A549 (cell line): ENCODE measurements at regions not wholly inside any gene's neighbourhood (a gene's known extent, or its start where the extent isn't known, plus 50 kb on each side); places are given as distances from the start of the nearest gene placed in this dataset.

Source experiments
- ATAC-seq, 2 experiments: fragments of 200-7000 bp in 1 of 2; fragments of >200 bp in 1 of 2; cut with Nextera tagmentation in 1 of 2; cut with Tn5 transposase in 1 of 2; 3 replicates each; pipeline versions ENCODE4 v1.8.0 to v1.9.1; 2018 to 2020; ENCODE audit warnings: mild to moderate bottlenecking in 1 of 2, moderate library complexity in 1 of 2
- CTCF ChIA-PET: fragments of 300-600 bp; sonication (Branson Sonifier 250); formaldehyde crosslinking; extraction: SDS; loops from one replicate; lab custom pipeline; 2021; ENCODE audit warnings: antibody characterized with exemption, inconsistent platforms; lab: Yijun Ruan, JAX
- POLR2A ChIA-PET: fragments of 350-600 bp; formaldehyde crosslinking; extraction: SDS; loops from one replicate; lab custom pipeline; 2021; ENCODE audit warnings: antibody characterized with exemption, inconsistent platforms; lab: Yijun Ruan, JAX
- DNase-seq, 2 experiments: peaks; one replicate each; pipeline versions ENCODE4 v3.0.0 to v3.0.0-alpha.2; 2011 to 2016; ENCODE audit warnings: low read depth in 1 of 2, low spot score in 1 of 2
- FAIRE-seq: peaks from 2 replicates; lab custom pipeline; 2011; peaks lifted over from hg19 to GRCh38; lab: Jason Lieb, UNC
- H3K27ac ChIP-seq, 2 experiments: fragments of >200 bp; sonication (Bioruptor Twin); formaldehyde crosslinking; 3 replicates each; pipeline ENCODE4 v1.5.1; 2016 to 2017
- H3K4me1 ChIP-seq: fragments of >200 bp; sonication (Bioruptor Twin); formaldehyde crosslinking; 3 replicates; pipeline ENCODE4 v1.6.1; 2016
- H3K4me2 ChIP-seq: fragments of >200 bp; sonication (Bioruptor Twin); formaldehyde crosslinking; 3 replicates; pipeline ENCODE4 v1.6.1; 2016
- H3K4me3 ChIP-seq: fragments of >200 bp; sonication (Bioruptor Twin); formaldehyde crosslinking; 3 replicates; pipeline ENCODE4 v1.5.1; 2016
- H3K9me3 ChIP-seq: fragments of >200 bp; sonication (Bioruptor Twin); formaldehyde crosslinking; 3 replicates; pipeline ENCODE4 v1.6.1; 2016
- ATOH8 ChIP-seq: fragments of 250-450 bp; sonication (Bioruptor Pico); IDR thresholded peaks from 2 replicates; pipeline ENCODE4 v1.5.0; 2020; ENCODE audit warnings: low read depth, mild to moderate bottlenecking, moderate library complexity
- BHLHE40 ChIP-seq: IDR thresholded peaks from 2 replicates; pipeline ENCODE4 v1.6.1; 2012; ENCODE audit warnings: low read depth, low read length, inconsistent platforms
- CBX2 ChIP-seq: fragments of 200-600 bp; sonication (generic); IDR thresholded peaks from 2 replicates; pipeline ENCODE4 v1.6.1; 2016; ENCODE audit warnings: low read depth, mild to moderate bottlenecking, borderline replicate concordance
- CBX8 ChIP-seq: fragments of 200-600 bp; sonication (generic); IDR thresholded peaks from 2 replicates; pipeline ENCODE4 v1.6.1; 2016
- CHD2 ChIP-seq: fragments of 150-350 bp; IDR thresholded peaks from 2 replicates; pipeline ENCODE4 v1.6.1; 2014; ENCODE audit warnings: low read length; ENCODE audit not compliant: partially characterized antibody
- EHF ChIP-seq: fragments of 250-450 bp; sonication (Bioruptor Pico); IDR thresholded peaks from 2 replicates; pipeline ENCODE4 v1.5.0; 2020; ENCODE audit warnings: mild to moderate bottlenecking
- EP300 ChIP-seq, 2 experiments: fragments of >200 bp; sonication (Bioruptor Twin); formaldehyde crosslinking; IDR thresholded peaks; 2 replicates in 1 of 2; 3 replicates in 1 of 2; pipeline ENCODE4 v1.6.1; 2016 to 2017
- GATA3 ChIP-seq: IDR thresholded peaks from 2 replicates; pipeline ENCODE4 v1.6.1; 2012; ENCODE audit warnings: borderline replicate concordance
- HEYL ChIP-seq: fragments of 250-450 bp; sonication (Bioruptor Pico); IDR thresholded peaks from 2 replicates; pipeline ENCODE4 v1.8.0; 2021; ENCODE audit warnings: mild to moderate bottlenecking, moderate library complexity
- HOXB13 ChIP-seq: fragments of 250-450 bp; sonication (Bioruptor Pico); IDR thresholded peaks from 2 replicates; pipeline ENCODE4 v1.5.0; 2020; ENCODE audit warnings: low read depth, mild to moderate bottlenecking, moderate library complexity
- HOXB5 ChIP-seq: fragments of 250-450 bp; sonication (Bioruptor Pico); IDR thresholded peaks from 2 replicates; pipeline ENCODE4 v1.5.0; 2020; ENCODE audit warnings: mild to moderate bottlenecking, moderate library complexity
- JUN ChIP-seq, 2 experiments: fragments of >200 bp; sonication (Bioruptor Twin); formaldehyde crosslinking; IDR thresholded peaks; 2 replicates in 1 of 2; 3 replicates in 1 of 2; pipeline ENCODE4 v1.6.1; 2016 to 2017
- MYC ChIP-seq: IDR thresholded peaks from 2 replicates; pipeline ENCODE4 v1.6.1; 2012; ENCODE audit warnings: mild to moderate bottlenecking, inconsistent platforms, low read length, improper control_type of control experiment, borderline replicate concordance
- NPAS2 ChIP-seq: fragments of 250-450 bp; sonication (Bioruptor Pico); IDR thresholded peaks from 2 replicates; pipeline ENCODE4 v1.8.0; 2022; ENCODE audit warnings: mild to moderate bottlenecking, moderate library complexity, borderline replicate concordance
- POLR2A ChIP-seq: IDR thresholded peaks from 2 replicates; pipeline ENCODE4 v1.6.1; 2012; ENCODE audit warnings: mild to moderate bottlenecking, low read length
- RNF2 ChIP-seq: fragments of 200-600 bp; sonication (generic); IDR thresholded peaks from 2 replicates; pipeline ENCODE4 v1.6.1; 2016; ENCODE audit warnings: low read depth, mild to moderate bottlenecking, antibody characterized with exemption, moderate library complexity, borderline replicate concordance
- SREBF2 ChIP-seq: fragments of 450-650 bp; IDR thresholded peaks from 2 replicates; pipeline ENCODE4 v1.6.1; 2014; ENCODE audit warnings: mild to moderate bottlenecking, moderate library complexity
- TFCP2L1 ChIP-seq: fragments of 250-450 bp; sonication (Bioruptor Pico); IDR thresholded peaks from 2 replicates; pipeline ENCODE4 v1.5.0; 2021; ENCODE audit warnings: mild to moderate bottlenecking
- ZFP36 ChIP-seq: fragments of 450-650 bp; IDR thresholded peaks from 2 replicates; pipeline ENCODE4 v1.6.1; 2014; ENCODE audit warnings: borderline replicate concordance; ENCODE audit not compliant: partially characterized antibody
- ZSCAN20 ChIP-seq: fragments of 250-450 bp; sonication (Bioruptor Pico); IDR thresholded peaks from 2 replicates; pipeline ENCODE4 v1.8.0; 2022; ENCODE audit warnings: mild to moderate bottlenecking, moderate library complexity
- WGBS: methylation state at CpG from one replicate; pipeline ENCODE4 v1.1.6; 2017; ENCODE audit errors: missing lambda C conversion rate; 5-methylcytosine and 5-hydroxymethylcytosine counted together
- TF ChIP-seq, protein P1 (sequence below): IDR thresholded peaks from 2 replicates; pipeline ENCODE4 v1.6.1; 2012; ENCODE audit warnings: low read depth, borderline replicate concordance
- TF ChIP-seq, protein P2 (sequence below): IDR thresholded peaks from 2 replicates; pipeline ENCODE4 v1.6.1; 2012
- TF ChIP-seq, protein P3 (sequence below): fragments of 200-600 bp; sonication (generic); IDR thresholded peaks from 2 replicates; pipeline ENCODE4 v1.6.1; 2016; ENCODE audit warnings: antibody characterized with exemption, mild to moderate bottlenecking, moderate library complexity
- TF ChIP-seq, protein P4 (sequence below): fragments of >200 bp; sonication (Bioruptor Twin); formaldehyde crosslinking; IDR thresholded peaks from 2 replicates; pipeline ENCODE4 v1.6.1; 2016

DNA sequence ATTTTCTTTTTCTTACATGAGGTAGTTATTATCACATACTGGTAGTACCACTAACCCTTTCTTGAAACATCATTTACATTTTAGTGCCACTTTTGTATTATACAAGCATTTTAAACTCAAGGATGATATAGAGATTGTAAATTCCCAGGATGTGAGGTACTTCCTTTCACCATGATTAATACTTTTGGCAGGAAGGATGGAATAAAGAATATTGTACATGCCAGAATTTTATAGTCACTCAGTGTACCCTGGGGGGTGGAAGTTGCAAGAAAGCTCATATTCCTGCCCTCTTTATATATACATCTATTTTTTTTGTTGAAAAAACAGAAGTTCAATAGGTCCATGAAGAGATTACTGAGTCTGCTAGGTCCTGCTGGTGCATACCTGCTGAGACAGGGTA is 141.0 kb upstream of the PLSCR5 start:
- no peak for TF ChIP-seq GATA3
- TF ChIP-seq, protein P1, sequence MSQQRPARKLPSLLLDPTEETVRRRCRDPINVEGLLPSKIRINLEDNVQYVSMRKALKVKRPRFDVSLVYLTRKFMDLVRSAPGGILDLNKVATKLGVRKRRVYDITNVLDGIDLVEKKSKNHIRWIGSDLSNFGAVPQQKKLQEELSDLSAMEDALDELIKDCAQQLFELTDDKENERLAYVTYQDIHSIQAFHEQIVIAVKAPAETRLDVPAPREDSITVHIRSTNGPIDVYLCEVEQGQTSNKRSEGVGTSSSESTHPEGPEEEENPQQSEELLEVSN, result no peak
- TF ChIP-seq POLR2A, result no peak
- TF ChIP-seq RNF2, result no peak
- TF ChIP-seq BHLHE40, result no peak
- TF ChIP-seq, protein P2, sequence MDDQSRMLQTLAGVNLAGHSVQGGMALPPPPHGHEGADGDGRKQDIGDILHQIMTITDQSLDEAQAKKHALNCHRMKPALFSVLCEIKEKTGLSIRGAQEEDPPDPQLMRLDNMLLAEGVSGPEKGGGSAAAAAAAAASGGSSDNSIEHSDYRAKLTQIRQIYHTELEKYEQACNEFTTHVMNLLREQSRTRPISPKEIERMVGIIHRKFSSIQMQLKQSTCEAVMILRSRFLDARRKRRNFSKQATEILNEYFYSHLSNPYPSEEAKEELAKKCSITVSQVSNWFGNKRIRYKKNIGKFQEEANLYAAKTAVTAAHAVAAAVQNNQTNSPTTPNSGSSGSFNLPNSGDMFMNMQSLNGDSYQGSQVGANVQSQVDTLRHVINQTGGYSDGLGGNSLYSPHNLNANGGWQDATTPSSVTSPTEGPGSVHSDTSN, result no peak
- no peak for TF ChIP-seq HEYL (CRISPR knock-in tag)

DNA sequence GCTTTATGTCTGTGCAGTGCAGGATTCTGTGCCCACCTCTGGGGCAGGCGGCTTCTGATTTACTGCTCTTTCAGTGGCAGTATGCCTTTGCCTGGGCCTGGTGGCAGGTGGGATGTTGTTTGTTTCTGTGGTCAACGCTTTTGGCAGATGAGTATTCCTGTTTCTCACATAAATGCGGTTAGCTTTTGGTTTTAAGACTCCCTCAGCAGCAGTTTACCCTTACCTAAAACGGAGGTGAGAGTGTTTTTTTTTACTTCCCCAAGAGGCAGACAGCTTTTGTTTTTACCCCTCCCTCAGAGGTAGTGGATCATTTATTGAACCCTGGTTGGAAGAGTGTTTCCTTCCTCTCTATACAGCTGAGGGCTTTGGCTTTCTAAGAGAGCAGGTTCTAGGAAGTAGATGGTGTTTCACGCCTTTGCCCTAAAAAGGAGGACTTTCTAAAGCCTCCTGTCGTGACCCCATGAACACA is 134.1 kb upstream of the PLSCR5 start:
- WGBS, result 27% methylated on average over 6 of the region's 6 CpGs
- ChIA-PET CTCF (interaction anchor here (0.7 kb wide), 1 partner anchor 280 kb away, joined by 3 read pairs; no protein-coding TSS in a partner anchor), POLR2A (no interaction called here)
- FAIRE-seq, result no peak
- Histone ChIP-seq H3K9me3 (no peaks in the 10 kb centered on the region), H3K4me3 (no peak overlapping the region), H3K4me1 (no peaks in the 10 kb centered on the region), H3K27ac (no peak overlapping the region), H3K4me2 (no peak overlapping the region)
- no peak for ATAC-seq
- DNase-seq, result no peak
- TF ChIP-seq BHLHE40 (no peak), NPAS2 (no peak), RNF2 (no peak), ZFP36 (no peak), EP300 (IDR thresholded peaks at IDR 0.05) (no peak), ATOH8 (CRISPR knock-in tag) (no peak), CBX8 (no peak), CHD2 (no peak)

More for the DNA sequence above, 141.0 kb upstream of the PLSCR5 start:
- POLR2A ChIA-PET, result no interaction called here
- Histone ChIP-seq H3K4me1 (no peaks in the 10 kb centered on the region), H3K27ac (no peak overlapping the region), H3K4me2 (no peak overlapping the region), H3K9me3 (no peaks in the 10 kb centered on the region), H3K4me3 (no peak overlapping the region)
- no peak for DNase-seq
- no peak for ATAC-seq
- FAIRE-seq, result no peak
- CTCF ChIA-PET, result no interaction called here

DNA sequence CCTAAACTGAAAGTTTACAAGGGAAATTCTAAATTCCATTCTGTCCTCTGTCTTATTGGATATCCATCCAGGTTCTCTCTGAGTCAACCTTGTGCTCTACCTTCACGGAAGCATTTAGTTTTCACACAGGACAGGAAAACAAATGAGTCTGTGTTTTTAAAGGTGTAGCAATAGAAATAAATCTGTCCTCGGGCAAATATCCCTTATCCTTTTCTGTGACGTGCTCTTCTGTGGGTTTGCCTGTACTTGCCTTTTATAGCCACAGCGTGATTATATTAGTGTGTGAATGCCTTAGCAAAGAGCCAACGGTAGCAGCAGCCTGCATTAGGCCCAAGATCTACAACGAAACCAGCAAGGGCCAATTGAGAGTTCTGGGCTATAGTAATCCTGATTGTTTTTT is 127.2 kb upstream of the PLSCR5 start:
- ChIA-PET POLR2A (no interaction called here), CTCF (no interaction called here)
- no peak for TF ChIP-seq ZSCAN20
- TF ChIP-seq, protein P3, sequence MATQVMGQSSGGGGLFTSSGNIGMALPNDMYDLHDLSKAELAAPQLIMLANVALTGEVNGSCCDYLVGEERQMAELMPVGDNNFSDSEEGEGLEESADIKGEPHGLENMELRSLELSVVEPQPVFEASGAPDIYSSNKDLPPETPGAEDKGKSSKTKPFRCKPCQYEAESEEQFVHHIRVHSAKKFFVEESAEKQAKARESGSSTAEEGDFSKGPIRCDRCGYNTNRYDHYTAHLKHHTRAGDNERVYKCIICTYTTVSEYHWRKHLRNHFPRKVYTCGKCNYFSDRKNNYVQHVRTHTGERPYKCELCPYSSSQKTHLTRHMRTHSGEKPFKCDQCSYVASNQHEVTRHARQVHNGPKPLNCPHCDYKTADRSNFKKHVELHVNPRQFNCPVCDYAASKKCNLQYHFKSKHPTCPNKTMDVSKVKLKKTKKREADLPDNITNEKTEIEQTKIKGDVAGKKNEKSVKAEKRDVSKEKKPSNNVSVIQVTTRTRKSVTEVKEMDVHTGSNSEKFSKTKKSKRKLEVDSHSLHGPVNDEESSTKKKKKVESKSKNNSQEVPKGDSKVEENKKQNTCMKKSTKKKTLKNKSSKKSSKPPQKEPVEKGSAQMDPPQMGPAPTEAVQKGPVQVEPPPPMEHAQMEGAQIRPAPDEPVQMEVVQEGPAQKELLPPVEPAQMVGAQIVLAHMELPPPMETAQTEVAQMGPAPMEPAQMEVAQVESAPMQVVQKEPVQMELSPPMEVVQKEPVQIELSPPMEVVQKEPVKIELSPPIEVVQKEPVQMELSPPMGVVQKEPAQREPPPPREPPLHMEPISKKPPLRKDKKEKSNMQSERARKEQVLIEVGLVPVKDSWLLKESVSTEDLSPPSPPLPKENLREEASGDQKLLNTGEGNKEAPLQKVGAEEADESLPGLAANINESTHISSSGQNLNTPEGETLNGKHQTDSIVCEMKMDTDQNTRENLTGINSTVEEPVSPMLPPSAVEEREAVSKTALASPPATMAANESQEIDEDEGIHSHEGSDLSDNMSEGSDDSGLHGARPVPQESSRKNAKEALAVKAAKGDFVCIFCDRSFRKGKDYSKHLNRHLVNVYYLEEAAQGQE, result no peak
- no peak for TF ChIP-seq GATA3
- no peak for TF ChIP-seq HEYL (CRISPR knock-in tag)
- no peak for TF ChIP-seq CBX2
- TF ChIP-seq HOXB5 (CRISPR knock-in tag), result no peak
- no peak for TF ChIP-seq JUN (IDR thresholded peaks at IDR 0.05)
- TF ChIP-seq ZFP36, result no peak
- TF ChIP-seq, protein P4, sequence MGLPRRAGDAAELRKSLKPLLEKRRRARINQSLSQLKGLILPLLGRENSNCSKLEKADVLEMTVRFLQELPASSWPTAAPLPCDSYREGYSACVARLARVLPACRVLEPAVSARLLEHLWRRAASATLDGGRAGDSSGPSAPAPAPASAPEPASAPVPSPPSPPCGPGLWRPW, result no peak
- TF ChIP-seq MYC, result no peak
- no peak for TF ChIP-seq TFCP2L1 (CRISPR knock-in tag)
- TF ChIP-seq EP300 (IDR thresholded peaks at IDR 0.05), result no peak
- no peak for TF ChIP-seq EHF
- TF ChIP-seq SREBF2, result no peak
- TF ChIP-seq HOXB13, result no peak
- ATAC-seq, result no peak
- no peak for FAIRE-seq
- Histone ChIP-seq H3K27ac (no peak overlapping the region), H3K4me3 (no peak overlapping the region), H3K4me1 (no peaks in the 10 kb centered on the region), H3K4me2 (no peak overlapping the region), H3K9me3 (no peaks in the 10 kb centered on the region)
- WGBS, result 19% methylated on average over 6 of the region's 6 CpGs
- DNase-seq, result no peak
